ENCODE measurements at regions not wholly inside any gene's neighbourhood (a gene's known extent, or its start where the extent isn't known, plus 50 kb on each side); places are given as distances from the start of the nearest gene placed in this dataset.

DNA sequence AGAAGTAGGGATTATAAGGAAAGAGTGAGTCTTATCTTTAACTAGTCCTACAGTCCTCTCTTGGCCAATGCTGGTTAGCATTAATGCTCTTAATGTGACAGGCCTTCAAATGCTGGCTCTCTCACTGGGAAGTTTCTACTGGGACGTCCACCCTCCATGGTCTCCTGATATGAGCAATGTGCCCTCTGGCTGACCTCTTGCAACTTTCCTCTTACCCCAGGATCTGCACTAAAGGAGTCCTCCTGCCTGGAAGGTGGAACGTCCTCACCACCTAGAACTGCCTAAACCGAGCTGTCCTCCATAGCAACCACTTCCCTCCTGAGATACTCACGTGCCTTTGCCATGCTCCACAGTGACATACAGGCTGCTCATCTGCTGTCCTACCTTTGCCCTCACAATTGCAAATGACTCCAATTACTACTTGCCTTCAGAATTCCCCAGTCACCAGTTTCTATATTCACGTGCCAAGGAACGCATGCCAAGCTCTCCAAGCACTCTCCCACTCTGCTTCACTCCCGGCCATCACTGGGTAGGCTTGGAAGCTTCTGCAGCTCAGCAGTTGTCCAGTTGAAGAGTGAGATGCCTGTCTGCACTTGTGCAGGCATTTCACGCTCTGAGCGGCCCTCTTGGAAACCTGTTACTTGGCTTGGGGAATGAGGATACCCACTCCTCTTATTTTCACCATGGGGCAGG lies 404.7 kb downstream of the RRAGC start:
- Histone ChIP-seq H3K4me3 (ENCODE audit: low read depth, low read length) (no peak overlapping the region), H3K36me3 (ENCODE audit: insufficient read depth) (no peaks in the 10 kb centered on the region), H3K27ac (ENCODE audit: low read depth) (no peak overlapping the region), H3K4me1 (ENCODE audit: insufficient read depth) (no peaks in the 10 kb centered on the region)
- DNase-seq (ENCODE audit: extremely low spot score), result no peak
- 85% methylated on average over 9 of the region's 9 CpGs for WGBS

DNA sequence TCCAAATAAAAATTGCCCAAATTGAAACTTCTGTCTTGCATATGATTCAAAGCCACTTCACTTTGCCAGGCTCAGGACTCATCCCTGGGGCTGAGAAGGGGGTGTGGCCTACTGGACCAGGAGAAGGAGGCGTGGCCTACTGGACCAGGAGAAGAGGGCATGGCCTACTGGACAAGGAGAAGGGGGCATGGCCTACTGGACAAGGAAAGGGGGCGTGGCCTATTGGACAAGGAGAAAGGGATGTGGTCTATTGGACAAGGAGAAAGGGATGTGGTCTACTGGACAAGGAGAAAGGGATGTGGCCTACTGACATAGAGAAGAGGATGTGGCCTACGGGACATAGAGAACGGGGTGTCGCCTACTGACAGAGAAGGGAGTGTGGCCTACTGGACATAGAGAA lies 405.3 kb downstream of the RRAGC start:
- H3K27ac ChIP-seq (ENCODE audit: low read depth), result no peak overlapping the region
- H3K4me3 ChIP-seq (ENCODE audit: low read depth, low read length), result no peak overlapping the region
- H3K4me1 ChIP-seq (ENCODE audit: insufficient read depth), result no peaks in the 10 kb centered on the region
- WGBS, result 89% methylated on average over 5 of the region's 5 CpGs
- DNase-seq (ENCODE audit: extremely low spot score), result no peak
- no peaks in the 10 kb centered on the region for H3K36me3 ChIP-seq (ENCODE audit: insufficient read depth)

DNA sequence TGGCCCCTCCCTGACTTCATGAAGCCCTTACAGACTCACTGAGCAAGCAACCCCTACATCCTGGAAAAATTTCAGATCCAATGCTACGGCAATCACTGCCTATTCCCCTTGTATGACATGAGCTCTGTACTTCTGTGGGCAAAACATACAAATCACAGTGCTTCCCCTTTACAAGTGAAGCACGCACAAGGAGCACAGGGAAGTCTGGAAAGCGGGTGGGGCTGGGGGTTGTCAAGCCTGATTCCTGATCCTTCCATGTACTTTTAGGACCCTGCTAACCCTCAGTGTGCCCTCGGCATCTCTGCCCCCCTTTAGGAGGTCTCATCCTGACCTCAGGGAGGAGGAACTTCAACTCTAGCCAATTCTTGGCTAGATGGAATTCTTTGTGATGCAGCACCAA lies 405.7 kb upstream of the POU3F1 start:
- Histone ChIP-seq H3K36me3 (ENCODE audit: insufficient read depth) (no peaks in the 10 kb centered on the region), H3K4me3 (ENCODE audit: low read depth, low read length) (no peak overlapping the region), H3K27ac (ENCODE audit: low read depth) (no peak overlapping the region), H3K4me1 (ENCODE audit: insufficient read depth) (no peaks in the 10 kb centered on the region)
- 45% methylated on average over 4 of the region's 4 CpGs for WGBS
- no peak for DNase-seq (ENCODE audit: extremely low spot score)

DNA sequence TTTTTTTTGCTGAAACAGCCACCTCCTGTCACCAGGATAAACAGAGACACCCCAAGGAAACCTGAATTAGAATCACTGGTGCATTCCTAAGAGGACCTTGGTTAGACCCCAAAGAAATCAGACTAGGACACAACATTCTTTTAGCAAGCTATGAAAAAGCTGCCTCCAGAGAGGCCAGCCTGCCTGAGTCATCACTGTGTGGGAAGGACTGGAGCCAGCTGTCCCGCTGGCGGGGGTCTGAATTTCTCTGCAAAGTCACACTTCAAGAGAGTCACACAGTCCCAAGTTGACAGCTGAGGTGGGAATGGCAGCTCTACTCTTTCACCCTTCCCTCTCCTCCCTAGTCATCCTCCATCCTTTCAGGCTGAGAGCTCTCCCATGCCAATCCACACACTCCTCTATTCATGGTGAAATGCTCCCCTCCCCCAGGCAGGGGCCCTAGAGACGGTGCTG lies 405.0 kb upstream of the POU3F1 start:
- Histone ChIP-seq H3K4me1 (ENCODE audit: insufficient read depth) (no peaks in the 10 kb centered on the region), H3K27ac (ENCODE audit: low read depth) (no peak overlapping the region), H3K36me3 (ENCODE audit: insufficient read depth) (no peaks in the 10 kb centered on the region), H3K4me3 (ENCODE audit: low read depth, low read length) (no peak overlapping the region)
- DNase-seq (ENCODE audit: extremely low spot score), result no peak
- WGBS, result 10% methylated on average over 3 of the region's 3 CpGs

DNA sequence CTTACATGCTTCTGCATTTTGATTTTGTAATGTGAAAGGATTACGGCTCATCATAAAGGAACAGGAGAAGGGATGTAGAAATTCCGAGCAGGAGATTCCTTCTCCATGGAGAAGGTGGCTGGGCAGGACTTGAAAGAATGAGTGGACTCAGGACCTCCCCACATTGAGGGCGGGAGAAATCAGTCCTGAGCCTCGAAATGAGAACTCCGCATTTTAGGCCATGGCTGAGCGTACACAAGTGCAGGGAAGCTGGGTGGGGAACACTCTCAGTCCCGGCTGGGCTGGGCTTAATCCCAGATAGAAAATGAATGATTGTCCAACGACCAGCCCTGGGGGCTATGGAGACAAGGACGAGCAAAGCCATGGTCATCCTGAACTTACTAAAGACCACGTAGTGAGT lies 402.3 kb upstream of the POU3F1 start:
- H3K4me3 ChIP-seq (ENCODE audit: low read depth, low read length), result no peak overlapping the region
- WGBS, result 73% methylated on average over 10 of the region's 10 CpGs
- H3K36me3 ChIP-seq (ENCODE audit: insufficient read depth), result no peaks in the 10 kb centered on the region
- no peak overlapping the region for H3K27ac ChIP-seq (ENCODE audit: low read depth)
- DNase-seq (ENCODE audit: extremely low spot score), result no peak
- H3K4me1 ChIP-seq (ENCODE audit: insufficient read depth), result no peaks in the 10 kb centered on the region

DNA sequence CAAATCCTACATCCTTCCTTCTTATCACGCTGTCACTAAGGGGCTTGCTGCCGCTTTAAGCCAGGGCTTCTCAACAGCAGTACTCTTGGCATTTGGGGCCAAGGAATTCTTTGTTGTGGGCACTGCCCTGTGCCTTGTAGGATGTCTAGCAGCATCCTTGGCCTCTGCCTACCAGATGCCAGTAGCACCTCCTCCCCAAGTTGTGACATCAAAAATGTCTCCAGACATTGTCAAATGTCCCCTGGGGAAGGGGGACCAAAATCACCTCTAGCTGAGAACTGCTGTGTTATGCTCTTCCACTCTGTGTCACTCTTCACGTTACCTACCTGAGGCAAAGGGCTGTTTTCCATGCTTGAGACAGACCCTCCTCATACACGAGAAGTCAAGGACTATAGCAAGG lies 400.3 kb upstream of the POU3F1 start:
- no peaks in the 10 kb centered on the region for H3K4me1 ChIP-seq (ENCODE audit: insufficient read depth)
- H3K27ac ChIP-seq (ENCODE audit: low read depth), result no peak overlapping the region
- no peak overlapping the region for H3K4me3 ChIP-seq (ENCODE audit: low read depth, low read length)
- 76% methylated on average over 4 of the region's 4 CpGs for whole genome bisulfite sequencing
- no peaks in the 10 kb centered on the region for H3K36me3 ChIP-seq (ENCODE audit: insufficient read depth)
- no peak for DNase-seq (ENCODE audit: extremely low spot score)

DNA sequence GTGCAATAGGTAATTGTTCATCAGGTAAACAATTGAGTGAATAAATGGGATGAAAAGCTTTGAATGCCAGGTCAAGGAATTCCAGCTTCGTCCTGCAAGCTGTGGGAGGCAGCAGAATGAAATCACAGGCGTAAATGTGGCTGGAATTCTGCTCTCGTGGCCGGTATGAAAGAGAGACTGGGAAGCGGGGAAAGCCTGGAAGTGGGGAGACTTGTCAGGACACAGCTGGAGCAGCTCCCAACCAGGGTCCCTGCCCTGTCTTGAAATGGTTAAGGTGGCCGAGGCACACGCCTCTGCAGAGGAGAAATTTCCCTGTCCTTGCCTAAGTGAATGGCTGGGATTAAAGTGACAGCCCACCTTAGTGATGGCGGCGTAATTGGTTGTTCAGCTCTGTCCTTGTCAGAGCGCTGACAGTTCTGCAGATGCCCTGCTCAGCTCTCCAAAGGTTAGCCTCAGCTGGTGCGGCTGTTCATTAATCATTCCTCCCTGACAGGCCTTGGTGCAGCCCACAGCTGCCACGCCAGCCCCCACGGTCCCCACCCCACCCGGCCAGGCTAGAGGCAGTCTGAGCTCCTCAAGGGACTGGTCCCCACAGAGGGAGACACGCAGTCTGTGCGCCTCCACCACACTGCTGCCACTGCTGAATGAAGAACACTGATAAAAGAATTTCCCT lies 398.3 kb upstream of the POU3F1 start:
- DNase-seq (ENCODE audit: extremely low spot score), result no peak
- WGBS, result 34% methylated on average over 16 of the region's 16 CpGs
- no peaks in the 10 kb centered on the region for H3K4me1 ChIP-seq (ENCODE audit: insufficient read depth)
- no peak overlapping the region for H3K4me3 ChIP-seq (ENCODE audit: low read depth, low read length)
- no peak overlapping the region for H3K27ac ChIP-seq (ENCODE audit: low read depth)
- H3K36me3 ChIP-seq (ENCODE audit: insufficient read depth), result no peaks in the 10 kb centered on the region

DNA sequence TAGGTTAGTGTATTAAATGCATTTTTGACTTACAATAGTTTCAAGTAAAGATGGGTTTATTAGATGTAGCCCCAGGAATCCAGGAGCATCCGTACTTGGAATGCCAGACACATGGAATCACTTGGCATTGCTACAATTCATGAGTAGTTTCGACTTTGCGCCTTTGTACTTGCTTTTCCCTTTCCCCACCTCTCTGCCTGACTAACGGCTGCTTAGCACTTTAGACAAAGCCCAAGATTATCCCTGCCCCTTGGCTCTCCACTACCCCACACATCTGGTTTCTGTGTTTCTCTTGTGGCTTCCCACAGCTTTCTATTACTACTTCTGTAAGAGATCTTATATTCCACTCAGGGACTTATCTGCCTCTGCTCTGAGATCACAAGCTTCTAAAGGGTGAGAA lies 397.7 kb upstream of the POU3F1 start:
- H3K27ac ChIP-seq (ENCODE audit: low read depth), result no peak overlapping the region
- WGBS, result 29% methylated on average over 4 of the region's 4 CpGs

DNA sequence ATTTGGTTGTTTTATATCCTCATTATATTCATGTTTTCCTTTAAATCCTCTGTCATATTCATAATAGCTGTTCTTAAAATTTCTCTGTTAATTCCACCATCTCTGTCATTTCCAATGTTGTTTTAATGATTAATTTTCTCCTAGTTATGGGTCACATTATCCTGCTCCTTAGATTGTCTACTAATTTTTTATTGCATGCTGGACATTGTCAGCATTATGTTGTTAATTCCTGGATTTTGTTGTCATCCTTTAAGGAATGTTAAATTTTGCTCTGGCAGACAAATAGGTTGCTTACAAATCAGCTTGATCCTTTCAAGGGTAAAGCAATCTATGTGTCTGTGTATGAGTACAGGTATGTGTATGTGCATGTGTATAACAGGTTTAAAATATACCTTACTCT lies 393.8 kb upstream of the POU3F1 start:
- Histone ChIP-seq H3K36me3 (ENCODE audit: insufficient read depth) (no peaks in the 10 kb centered on the region), H3K4me1 (ENCODE audit: insufficient read depth) (no peaks in the 10 kb centered on the region), H3K4me3 (ENCODE audit: low read depth, low read length) (no peak overlapping the region), H3K27ac (ENCODE audit: low read depth) (no peak overlapping the region)
- no peak for DNase-seq (ENCODE audit: extremely low spot score)

More for the DNA sequence above, 397.7 kb upstream of the POU3F1 start:
- Histone ChIP-seq H3K36me3 (ENCODE audit: insufficient read depth) (no peaks in the 10 kb centered on the region), H3K4me1 (ENCODE audit: insufficient read depth) (no peaks in the 10 kb centered on the region), H3K4me3 (ENCODE audit: low read depth, low read length) (no peak overlapping the region)
- DNase-seq (ENCODE audit: extremely low spot score), result no peak

DNA sequence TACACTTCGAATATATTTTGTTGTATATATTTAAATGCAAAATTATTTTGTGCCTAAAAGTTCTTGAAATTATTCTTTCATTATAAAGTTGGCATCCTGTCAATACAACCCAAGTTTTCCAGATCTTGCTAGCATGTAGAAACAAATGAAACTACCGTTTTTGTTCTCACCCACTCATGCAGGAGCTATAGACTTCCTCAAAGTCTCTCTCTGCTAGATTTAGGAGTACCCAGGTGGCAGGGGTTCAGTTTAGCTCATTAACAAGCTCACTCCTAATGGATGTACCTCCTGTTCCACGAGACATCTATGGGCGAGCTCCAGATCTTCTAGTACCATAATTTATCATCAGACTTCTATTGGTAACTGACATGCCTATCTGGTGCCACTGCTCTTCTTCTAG lies 390.2 kb upstream of the POU3F1 start:
- H3K4me3 ChIP-seq (ENCODE audit: low read depth, low read length), result no peak overlapping the region
- no peak for DNase-seq (ENCODE audit: extremely low spot score)
- 69% methylated on average over 4 of the region's 4 CpGs for WGBS
- H3K4me1 ChIP-seq (ENCODE audit: insufficient read depth), result no peaks in the 10 kb centered on the region
- H3K36me3 ChIP-seq (ENCODE audit: insufficient read depth), result no peaks in the 10 kb centered on the region
- no peak overlapping the region for H3K27ac ChIP-seq (ENCODE audit: low read depth)

DNA sequence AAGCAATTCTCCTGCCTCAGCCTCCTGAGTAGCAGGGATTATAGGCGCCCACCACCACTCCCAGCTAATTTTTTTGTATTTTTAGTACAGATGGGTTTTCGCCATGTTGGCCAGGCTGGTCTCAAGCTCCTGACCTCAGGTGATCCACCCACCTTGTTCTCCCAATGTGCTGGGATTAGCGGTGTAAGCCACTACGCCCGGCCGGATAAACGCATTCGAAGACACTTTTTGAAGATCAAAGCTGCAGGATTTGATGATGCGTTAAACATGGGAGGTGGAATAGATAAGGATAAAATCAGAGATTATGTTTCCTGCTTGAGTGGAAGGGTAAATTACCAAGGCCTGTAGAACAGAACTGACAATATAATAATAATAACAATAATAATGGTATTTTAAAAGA lies 389.4 kb upstream of the POU3F1 start:
- no peaks in the 10 kb centered on the region for H3K4me1 ChIP-seq (ENCODE audit: insufficient read depth)
- no peak overlapping the region for H3K4me3 ChIP-seq (ENCODE audit: low read depth, low read length)
- no peak overlapping the region for H3K27ac ChIP-seq (ENCODE audit: low read depth)
- H3K36me3 ChIP-seq (ENCODE audit: insufficient read depth), result no peaks in the 10 kb centered on the region
- WGBS, result 73% methylated on average over 9 of the region's 9 CpGs
- DNase-seq (ENCODE audit: extremely low spot score), result no peak

DNA sequence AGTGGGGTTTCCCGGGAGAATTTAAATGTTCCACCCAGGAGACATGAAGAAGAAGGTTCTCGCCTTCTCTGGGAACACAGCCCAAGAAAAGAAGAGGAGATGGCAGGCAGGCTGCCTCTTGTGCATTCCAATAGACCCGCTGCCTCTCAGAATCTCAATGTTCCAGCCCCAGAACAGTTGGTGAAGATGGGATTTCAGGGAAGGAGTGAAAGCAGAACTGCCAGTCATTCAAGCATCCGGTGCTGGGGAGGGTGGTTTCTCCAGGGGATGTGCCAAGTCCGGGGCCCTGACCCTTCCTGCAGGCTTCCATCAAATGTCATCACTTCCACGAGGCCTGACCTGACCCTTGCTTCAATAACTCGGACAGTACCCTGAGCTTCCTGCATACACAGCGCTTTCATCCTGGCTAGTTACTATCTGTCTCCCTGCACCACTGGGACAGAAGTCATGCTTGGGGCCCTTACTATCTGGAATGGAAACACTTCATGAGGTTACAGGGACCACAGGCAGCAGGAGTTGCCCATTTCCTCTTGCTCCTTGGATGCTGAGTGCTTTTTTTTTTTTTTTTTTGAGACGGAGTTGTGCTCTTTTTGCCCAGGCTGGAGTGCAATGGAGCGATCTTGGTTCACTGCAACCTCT lies 386.6 kb upstream of the POU3F1 start:
- no peak for DNase-seq (ENCODE audit: extremely low spot score)
- H3K36me3 ChIP-seq (ENCODE audit: insufficient read depth), result no peaks in the 10 kb centered on the region
- no peaks in the 10 kb centered on the region for H3K4me1 ChIP-seq (ENCODE audit: insufficient read depth)
- no peak overlapping the region for H3K27ac ChIP-seq (ENCODE audit: low read depth)
- WGBS, result 57% methylated on average over 10 of the region's 10 CpGs
- no peak overlapping the region for H3K4me3 ChIP-seq (ENCODE audit: low read depth, low read length)

DNA sequence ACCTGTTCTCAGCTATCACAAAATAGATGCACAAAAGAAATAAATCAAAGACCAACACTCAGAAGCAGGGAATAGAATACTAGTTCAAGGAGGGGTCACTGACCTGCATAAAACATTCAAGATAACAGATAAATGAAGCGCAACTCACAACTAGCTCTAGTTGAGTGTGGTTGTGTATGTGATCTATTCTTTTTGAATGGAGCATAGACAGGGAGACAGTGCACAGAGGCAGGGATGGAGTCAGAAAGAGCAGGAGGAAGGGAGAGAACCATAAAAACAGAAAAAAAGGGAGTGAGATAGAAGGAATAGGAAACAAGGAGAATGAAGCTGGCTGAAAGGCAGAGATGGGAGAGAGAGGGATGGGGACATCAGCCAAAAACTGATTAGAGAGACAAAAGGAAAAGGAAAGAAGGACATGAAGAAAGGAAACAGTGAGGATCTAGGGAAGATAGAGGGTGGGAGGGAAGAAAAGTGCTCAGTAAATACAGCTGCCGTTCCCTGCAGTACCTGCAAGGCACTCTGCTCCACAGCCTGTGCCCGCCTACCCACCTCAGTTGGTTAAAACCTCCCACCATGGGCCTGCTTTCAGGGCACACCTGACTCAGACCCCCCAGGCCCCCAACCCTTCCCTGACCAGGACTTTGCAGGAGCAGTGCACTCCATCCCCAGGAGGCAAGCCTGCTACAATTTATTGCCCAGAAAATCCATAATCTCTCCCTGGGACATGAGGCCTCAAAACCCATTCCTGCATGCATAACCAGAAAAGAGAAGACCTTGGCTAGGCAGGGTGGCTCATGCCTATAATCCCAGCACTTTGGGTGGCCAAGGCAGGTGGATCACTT lies 385.2 kb upstream of the POU3F1 start:
- H3K4me1 ChIP-seq (ENCODE audit: insufficient read depth), result no peaks in the 10 kb centered on the region
- no peak overlapping the region for H3K4me3 ChIP-seq (ENCODE audit: low read depth, low read length)
- H3K27ac ChIP-seq (ENCODE audit: low read depth), result no peak overlapping the region
- DNase-seq (ENCODE audit: extremely low spot score), result no peak
- 68% methylated on average over 3 of the region's 3 CpGs for WGBS
- H3K36me3 ChIP-seq (ENCODE audit: insufficient read depth), result no peaks in the 10 kb centered on the region

All from urinary bladder (tissue), 3 donors.